Middle frontal gyrus (tissue), 1 donor: ENCODE measurements at regions not wholly inside any gene's neighbourhood (a gene's known extent, or its start where the extent isn't known, plus 50 kb on each side); places are given as distances from the start of the nearest gene placed in this dataset.

Experiments used
- DNase-seq: peaks from one replicate; pipeline ENCODE4 v3.0.0-alpha.2; 2015; ENCODE audit warnings: low spot score; ENCODE audit errors: extremely low spot score

DNA sequence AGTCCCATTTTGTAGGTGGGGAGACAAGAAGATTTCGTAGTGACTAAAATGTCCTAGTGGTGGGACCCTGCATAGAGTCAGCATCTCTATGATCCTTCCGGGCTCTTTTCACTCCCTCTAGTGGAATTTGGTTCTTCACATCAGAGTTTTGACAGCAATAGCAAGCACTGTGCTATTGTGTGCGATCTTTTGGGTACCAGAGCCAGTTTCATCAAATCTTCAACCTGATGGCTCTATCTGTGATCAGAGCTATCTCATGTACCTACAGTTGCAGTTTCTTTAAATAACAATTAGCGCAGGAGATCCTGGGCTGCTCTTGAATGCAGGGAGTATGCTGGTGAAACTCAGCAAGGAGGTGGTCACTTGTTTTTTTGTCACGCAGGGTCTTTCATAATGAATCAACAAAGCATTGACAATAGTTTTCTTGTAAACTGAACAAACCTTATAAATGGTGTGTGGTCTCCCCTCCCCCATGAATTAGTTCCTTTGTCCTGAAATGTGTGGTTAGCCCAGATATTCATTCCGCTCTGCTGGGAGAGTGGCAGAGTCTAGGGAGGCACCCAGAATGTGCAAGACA is 257.2 kb upstream of the SOX2 start:
- DNase-seq = no peak

DNA sequence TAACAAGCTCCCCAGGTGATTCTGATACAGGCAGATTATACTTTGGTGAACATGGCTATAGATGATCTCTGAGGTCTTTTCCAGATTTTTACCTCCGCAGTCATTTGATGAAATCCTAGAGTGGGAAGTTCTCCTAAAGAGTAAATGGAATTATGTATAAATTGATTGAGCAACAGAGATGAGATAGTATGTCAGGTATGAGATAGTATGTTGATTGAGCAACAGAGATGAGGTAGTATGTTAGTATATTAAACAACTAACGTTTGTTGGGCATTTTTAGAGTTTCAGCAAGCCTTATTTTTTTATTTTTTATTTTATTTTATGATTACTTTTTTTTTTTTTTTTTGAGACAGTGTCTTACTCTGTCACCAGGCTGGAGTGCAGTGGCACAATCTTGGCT is 265.0 kb upstream of the SOX2 start:
- DNase-seq = no peak

- DNase-seq = no peak
These were observed 269.7 kb upstream of the SOX2 start for GRCh38 chr3:181442066-181442465.

DNA sequence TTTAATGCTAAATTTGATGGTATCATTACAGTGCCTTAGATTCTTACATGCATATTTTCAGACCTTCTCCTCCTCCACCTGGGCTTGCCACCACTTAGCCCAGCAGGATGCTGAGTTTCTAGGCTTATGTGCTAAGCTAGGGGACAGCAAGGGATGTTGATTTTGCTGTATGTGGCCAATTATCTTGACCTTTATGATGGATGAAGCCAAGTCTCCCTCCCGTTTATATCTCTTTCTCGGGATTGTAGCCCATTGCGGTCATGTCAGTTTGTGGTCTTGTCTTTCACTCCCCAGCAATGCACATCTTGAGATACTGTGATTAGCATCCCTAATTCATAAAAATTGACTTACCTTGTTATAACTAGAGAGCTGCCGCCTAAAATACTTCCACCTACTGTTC is 278.7 kb upstream of the SOX2 start:
- no peak for DNase-seq

DNA sequence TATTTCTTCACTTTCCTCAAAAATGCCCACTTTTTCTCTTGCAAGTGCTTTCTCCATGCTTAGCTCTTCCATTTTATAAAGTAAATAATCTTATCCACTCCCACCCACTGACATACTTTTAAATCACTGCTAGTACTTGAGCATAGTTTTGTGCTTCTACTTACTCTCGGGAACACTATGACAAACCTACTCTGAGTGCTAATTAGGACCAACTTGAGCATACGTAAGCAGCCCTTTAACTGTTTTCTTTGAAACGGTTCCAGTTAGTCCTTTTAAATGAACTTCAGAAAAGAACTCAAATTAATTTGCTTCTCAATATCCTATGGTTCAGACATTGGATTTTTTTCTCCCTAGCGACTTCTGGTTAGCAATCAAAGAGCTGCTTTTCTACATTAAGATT is 280.0 kb upstream of the SOX2 start:
- DNase-seq = no peak

DNA sequence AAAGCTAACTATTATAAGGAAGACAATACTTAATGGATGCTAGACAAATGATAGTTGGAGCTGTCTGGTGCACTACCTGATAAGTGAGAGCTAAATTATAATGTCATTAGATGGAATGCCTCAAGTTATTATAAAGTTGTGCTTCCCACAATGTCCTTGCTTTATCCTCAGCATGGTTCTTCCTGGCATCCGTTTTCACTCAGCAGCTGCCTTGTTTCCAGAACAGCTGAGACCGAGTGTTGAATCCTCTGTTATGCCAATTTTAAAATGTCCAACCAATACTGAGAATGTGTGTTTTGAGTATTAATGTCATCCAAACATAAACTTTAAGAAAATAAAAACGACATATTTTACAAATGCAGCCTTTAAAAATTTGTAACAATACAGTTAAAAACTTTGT is 286.7 kb upstream of the SOX2 start:
- DNase-seq = no peak

- no peak for DNase-seq
These were observed 293.5 kb upstream of the SOX2 start for GRCh38 chr3:181418233-181418632.

- no peak for DNase-seq
These were observed 294.0 kb upstream of the SOX2 start for GRCh38 chr3:181417748-181418147.

GRCh38 chr3:181410870-181411269 is 300.9 kb upstream of the SOX2 start:
- DNase-seq = no peak

- no peak for DNase-seq
These were observed 307.7 kb upstream of the SOX2 start for GRCh38 chr3:181403876-181404660.

- no peak for DNase-seq
These were observed 309.4 kb upstream of the SOX2 start for GRCh38 chr3:181402347-181402746.

DNA sequence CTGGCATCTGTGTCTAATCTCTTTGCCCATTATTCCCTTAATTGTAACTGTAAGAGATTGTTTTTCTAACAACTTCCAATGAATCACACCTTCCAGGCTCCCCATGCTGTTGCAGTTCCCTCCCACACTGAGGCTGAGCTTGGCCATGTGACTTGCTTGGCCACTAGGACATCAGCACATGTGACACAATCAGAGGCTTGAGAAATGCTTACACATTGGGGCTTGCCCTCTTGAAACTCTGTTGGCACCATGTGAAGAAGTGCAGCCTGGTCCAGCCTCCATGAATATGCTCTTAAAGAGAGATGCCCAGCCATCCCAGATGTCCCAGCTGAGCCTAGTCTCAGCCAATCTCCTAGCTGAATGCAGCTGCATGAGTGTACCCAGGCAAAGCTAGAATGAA is 326.8 kb upstream of the SOX2 start:
- no peak for DNase-seq

DNA sequence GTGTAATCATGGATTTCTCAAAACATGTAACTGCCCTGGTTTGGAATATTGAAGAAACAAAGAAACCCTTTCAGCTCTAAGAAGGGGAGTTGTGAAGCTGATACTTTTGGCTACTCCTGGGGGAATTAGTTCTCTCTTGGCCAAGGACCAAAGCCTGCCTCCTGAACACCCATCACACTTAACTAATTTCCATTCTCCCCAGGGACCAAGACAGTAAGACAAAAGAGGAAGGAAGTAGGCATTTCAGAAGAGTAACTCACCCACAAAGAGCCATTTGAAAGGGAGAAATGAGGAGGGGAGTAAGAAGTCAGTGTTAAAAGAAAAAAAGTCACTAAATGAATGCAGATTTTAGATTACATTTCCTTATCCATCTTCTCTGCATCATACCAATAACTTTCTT is 328.0 kb upstream of the SOX2 start:
- no peak for DNase-seq

- no peak for DNase-seq
These were observed 328.5 kb upstream of the SOX2 start for GRCh38 chr3:181383201-181383600.

DNA sequence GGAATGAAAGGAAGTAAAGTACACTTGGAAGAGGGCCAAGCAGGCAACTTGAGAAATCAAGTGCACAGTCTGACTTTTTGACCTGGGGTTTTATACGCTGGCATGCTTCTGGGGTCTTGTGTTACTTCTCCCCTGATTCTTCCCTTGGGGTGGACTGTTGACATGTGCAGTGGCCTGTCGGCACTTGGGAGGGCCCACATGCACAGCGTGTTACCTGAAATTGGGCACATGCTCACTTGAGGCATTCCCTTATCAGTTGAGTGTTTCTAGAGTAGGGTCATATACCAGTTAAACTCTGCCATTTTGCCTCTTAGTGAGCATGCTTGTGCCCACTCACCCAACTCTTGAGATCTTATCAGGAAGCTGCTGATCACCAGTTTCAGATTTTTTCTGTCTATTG is 329.1 kb upstream of the SOX2 start:
- DNase-seq = no peak

DNA sequence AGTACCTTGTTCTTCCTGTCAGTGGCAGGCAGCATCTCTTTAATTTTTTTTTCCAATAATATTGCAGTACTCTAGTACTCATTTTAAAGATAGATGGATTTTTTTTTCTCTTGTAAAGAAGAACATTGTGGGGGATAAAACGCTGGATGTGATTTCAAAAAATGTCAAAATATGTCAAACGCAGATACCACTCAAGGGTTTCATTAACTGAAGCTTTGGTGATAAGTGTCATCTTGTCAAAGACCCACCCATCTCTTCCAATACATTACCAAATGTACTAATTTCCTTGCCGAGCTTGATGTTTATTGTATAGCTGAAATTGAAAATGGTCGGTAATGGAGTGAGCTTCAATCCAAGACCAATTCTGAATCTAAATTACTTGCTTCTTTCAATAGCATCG is 332.4 kb upstream of the SOX2 start:
- DNase-seq = no peak

GRCh38 chr3:181369637-181370036 is 342.1 kb upstream of the SOX2 start:
- no peak for DNase-seq

- DNase-seq = no peak
These were observed 348.5 kb upstream of the SOX2 start for GRCh38 chr3:181363231-181363630.

- no peak for DNase-seq
These were observed 349.3 kb upstream of the SOX2 start for GRCh38 chr3:181362378-181362777.

DNA sequence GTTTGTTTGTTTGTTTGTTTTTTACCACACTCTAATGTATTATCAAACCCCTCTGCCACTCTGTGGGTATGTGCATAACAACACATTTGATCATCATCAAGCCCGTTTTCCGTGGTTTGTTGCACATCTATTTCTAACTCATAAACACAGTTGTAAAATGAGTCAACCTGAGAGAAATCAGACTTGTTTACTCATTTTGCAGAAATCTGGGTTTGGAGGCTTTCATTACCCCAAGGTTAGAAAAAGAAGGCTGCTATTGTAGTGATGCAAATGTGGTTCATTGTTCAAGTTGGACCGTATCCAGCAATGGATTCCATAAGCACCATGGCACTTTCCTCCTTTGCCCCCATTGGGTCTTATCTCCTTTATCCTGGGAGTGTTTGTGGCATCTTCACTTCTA is 353.2 kb upstream of the SOX2 start:
- DNase-seq = no peak

- no peak for DNase-seq
These were observed 353.7 kb upstream of the SOX2 start for GRCh38 chr3:181358060-181358459.

GRCh38 chr3:181354140-181354539 is 357.6 kb upstream of the SOX2 start:
- DNase-seq = no peak

GRCh38 chr3:181344331-181344730 is 354.8 kb upstream of the DNAJC19 start:
- no peak for DNase-seq
